GM23338 (cell line): ENCODE measurements at regions not wholly inside any gene's neighbourhood (a gene's known extent, or its start where the extent isn't known, plus 50 kb on each side); places are given as distances from the start of the nearest gene placed in this dataset.

Experiments
- ATAC-seq: fragments of 200-7000 bp; cut with Tn5 transposase; 3 replicates; pipeline ENCODE4 v1.9.1; 2020
- DNase-seq: peaks from one replicate; pipeline ENCODE4 v3.0.0-alpha.2; 2015; ENCODE audit warnings: low spot score
- H2AFZ ChIP-seq: fragments of 200-600 bp; sonication (generic); 2 replicates; pipeline ENCODE4 v1.8.0; 2016; ENCODE audit warnings: antibody characterized with exemption, mild to moderate bottlenecking, moderate library complexity
- H3F3A ChIP-seq: fragments of 200-600 bp; sonication (generic); replicated peaks from 2 replicates; pipeline ENCODE4 v1.8.0; 2017; ENCODE audit warnings: antibody characterized with exemption, mixed run types, low read depth
- H3K27ac ChIP-seq: fragments of 200-600 bp; sonication (generic); 2 replicates; pipeline ENCODE4 v1.6.1; 2016; ENCODE audit warnings: low read depth
- H3K27me3 ChIP-seq: fragments of 200-600 bp; sonication (generic); 2 replicates; pipeline ENCODE4 v1.8.0; 2016; ENCODE audit warnings: mild to moderate bottlenecking, mixed run types, moderate library complexity; ENCODE audit not compliant: insufficient read depth
- H3K36me3 ChIP-seq: fragments of 200-600 bp; sonication (generic); 2 replicates; pipeline ENCODE4 v1.8.0; 2016; ENCODE audit warnings: mild to moderate bottlenecking; ENCODE audit not compliant: insufficient read depth
- H3K4me1 ChIP-seq: fragments of 200-600 bp; sonication (generic); 2 replicates; pipeline ENCODE4 v1.8.0; 2016; ENCODE audit warnings: mild to moderate bottlenecking, moderate library complexity; ENCODE audit not compliant: insufficient read depth
- H3K4me2 ChIP-seq: fragments of 200-600 bp; sonication (generic); 2 replicates; pipeline ENCODE4 v1.7.1; 2017; ENCODE audit warnings: mixed run types
- H3K4me3 ChIP-seq: fragments of 200-600 bp; sonication (generic); 2 replicates; pipeline ENCODE4 v1.6.1; 2016; ENCODE audit warnings: mixed run types
- H3K79me2 ChIP-seq: fragments of 200-600 bp; sonication (generic); replicated peaks from 2 replicates; pipeline ENCODE4 v1.8.0; 2017; ENCODE audit warnings: mild to moderate bottlenecking; ENCODE audit not compliant: insufficient read depth
- H3K9me2 ChIP-seq: fragments of 200-600 bp; sonication (generic); 2 replicates; pipeline ENCODE4 v1.8.0; 2017; ENCODE audit not compliant: insufficient read depth
- H4K20me1 ChIP-seq: fragments of 200-600 bp; sonication (generic); replicated peaks from 2 replicates; pipeline ENCODE4 v1.8.0; 2017; ENCODE audit warnings: mild to moderate bottlenecking; ENCODE audit not compliant: insufficient read depth
- H3K27ac Mint-ChIP-seq: 2 replicates; pipeline ENCODE4 v1.8.0; 2020; ENCODE audit warnings: inconsistent platforms, mild to moderate bottlenecking, moderate library complexity, mixed read lengths
- H3K27me3 Mint-ChIP-seq: 3 replicates; pipeline ENCODE4 v1.8.0; 2022; ENCODE audit warnings: low read depth, mild to moderate bottlenecking, moderate library complexity, mixed read lengths, inconsistent platforms; ENCODE audit not compliant: insufficient read depth, poor library complexity
- H3K36me3 Mint-ChIP-seq: 3 replicates; pipeline ENCODE4 v1.8.0; 2021; ENCODE audit warnings: low read depth, mild to moderate bottlenecking, inconsistent platforms, moderate library complexity, mixed read lengths
- H3K4me1 Mint-ChIP-seq: 3 replicates; pipeline ENCODE4 v1.8.0; 2020; ENCODE audit warnings: mild to moderate bottlenecking, inconsistent platforms, mixed read lengths
- H3K4me3 Mint-ChIP-seq: 3 replicates; pipeline ENCODE4 v1.8.0; 2021; ENCODE audit warnings: moderate library complexity, mild to moderate bottlenecking, inconsistent platforms, mixed read lengths
- H3K9me3 Mint-ChIP-seq: 3 replicates; pipeline ENCODE4 v1.8.0; 2020; ENCODE audit warnings: moderate library complexity, mild to moderate bottlenecking, inconsistent platforms, mixed read lengths
- CREB1 ChIP-seq: fragments of 250-450 bp; sonication (Bioruptor Pico); IDR thresholded peaks from 2 replicates; pipeline ENCODE4 v1.5.0; 2020; ENCODE audit warnings: low read depth, mild to moderate bottlenecking, moderate library complexity
- ETS1 ChIP-seq: IDR thresholded peaks from 2 replicates; pipeline ENCODE4 v1.6.1; 2016; ENCODE audit warnings: antibody characterized with exemption
- EZH2 ChIP-seq: fragments of 200-600 bp; sonication (generic); IDR thresholded peaks from one replicate; pipeline ENCODE4 v1.8.0; 2017; ENCODE audit warnings: antibody characterized with exemption, mild to moderate bottlenecking, low read depth; ENCODE audit not compliant: unreplicated experiment
- EZH2phosphoT487 ChIP-seq: fragments of 200-600 bp; sonication (generic); IDR thresholded peaks from one replicate; pipeline ENCODE4 v1.8.1; 2018; ENCODE audit warnings: antibody characterized with exemption; ENCODE audit not compliant: unreplicated experiment
- JUNB ChIP-seq: IDR thresholded peaks from one replicate; pipeline ENCODE4 v1.6.1; 2016; ENCODE audit warnings: antibody characterized with exemption; ENCODE audit not compliant: unreplicated experiment
- POLR2AphosphoS5 ChIP-seq: IDR thresholded peaks from 2 replicates; pipeline ENCODE4 v1.6.1; 2016; ENCODE audit warnings: antibody characterized with exemption, low read depth
- REST ChIP-seq: IDR thresholded peaks from one replicate; pipeline ENCODE4 v1.6.1; 2018; ENCODE audit warnings: antibody characterized with exemption; ENCODE audit not compliant: unreplicated experiment
- ZNF114 ChIP-seq: fragments of 250-450 bp; sonication (Bioruptor Pico); IDR thresholded peaks from 2 replicates; pipeline ENCODE4 v1.5.0; 2020; ENCODE audit warnings: mild to moderate bottlenecking, moderate library complexity
- ZNF331 ChIP-seq: fragments of 250-450 bp; sonication (Bioruptor Pico); IDR thresholded peaks from 2 replicates; pipeline ENCODE4 v1.5.0; 2020; ENCODE audit warnings: low read depth, mild to moderate bottlenecking, moderate library complexity
- ZNF462 ChIP-seq: fragments of 250-450 bp; sonication (Bioruptor Pico); IDR thresholded peaks from 2 replicates; pipeline ENCODE4 v1.5.0; 2020; ENCODE audit warnings: mild to moderate bottlenecking, moderate library complexity

- no peak for TF ChIP-seq ZNF462
- no peak for TF ChIP-seq ETS1
- no peak for TF ChIP-seq ZNF331
- TF ChIP-seq CREB1 (CRISPR knock-in tag), result no peak
- TF ChIP-seq POLR2AphosphoS5, result no peak
- TF ChIP-seq EZH2, result no peak
These were observed 532.8 kb downstream of the FOXG1 start (continued) for GRCh38 chr14:29299372-29299771.

GRCh38 chr14:29301571-29301970 is 535.0 kb downstream of the FOXG1 start:
- H3K36me3 Mint-ChIP-seq, result peaks cover 1% of the 10 kb centered on the region; the same call in 1 of the 3 replicates
- H3K4me3 Mint-ChIP-seq, result no peak overlapping the region
- peaks cover 9% of the 10 kb centered on the region for H3K4me1 Mint-ChIP-seq
- TF ChIP-seq ZNF114 (CRISPR knock-in tag) (no peak), REST (no peak), EZH2 (no peak), CREB1 (CRISPR knock-in tag) (no peak), POLR2AphosphoS5 (no peak), ETS1 (no peak), ZNF331 (no peak), JUNB (no peak), EZH2phosphoT487 (no peak)

More at GRCh38 chr14:29301571-29301970, 535.0 kb downstream of the FOXG1 start:
- Mint-ChIP-seq H3K9me3 (peaks cover 3% of the 10 kb centered on the region; the same call in 1 of the 3 replicates), H3K27ac (no peak overlapping the region), H3K27me3 (no peaks in the 10 kb centered on the region)
- Histone ChIP-seq H3K36me3 (no peaks in the 10 kb centered on the region), H2AFZ (no peak overlapping the region), H3K27me3 (no peaks in the 10 kb centered on the region), H3F3A (no peaks in the 10 kb centered on the region), H3K4me2 (no peak overlapping the region), H3K4me1 (no peaks in the 10 kb centered on the region), H3K27ac (no peak overlapping the region), H3K79me2 (no peaks in the 10 kb centered on the region), H3K9me2 (peaks cover 12% of the 10 kb centered on the region), H3K4me3 (no peak overlapping the region), H4K20me1 (no peaks in the 10 kb centered on the region)
- ATAC-seq (no peak), DNase-seq (no peak)
